HEK293 (cell line): ENCODE measurements at regions not wholly inside any gene's neighbourhood (a gene's known extent, or its start where the extent isn't known, plus 50 kb on each side); places are given as distances from the start of the nearest gene placed in this dataset.

Experiments
- CTCF ChIA-PET: fragments of 350-600 bp; formaldehyde crosslinking; extraction: SDS; loops from one replicate; lab custom pipeline; 2021; ENCODE audit warnings: antibody characterized with exemption; lab: Yijun Ruan, JAX
- POLR2A ChIA-PET: fragments of 300-600 bp; formaldehyde crosslinking; extraction: SDS; loops from one replicate; lab custom pipeline; 2020; ENCODE audit warnings: antibody characterized with exemption, inconsistent platforms; lab: Yijun Ruan, JAX
- H3K27ac ChIP-seq: fragments of 200-500 bp; sonication (Bioruptor generic); 2 replicates; pipeline ENCODE4 v1.5.1; 2014; ENCODE audit warnings: low read depth, low read length, control low read depth, inconsistent platforms; ENCODE audit errors: extremely low read depth
- H3K36me3 ChIP-seq, 2 experiments: fragments of 200-500 bp in 1 of 2; sonication (Bioruptor generic) in 1 of 2; 1 replicate in 1 of 2; 2 replicates in 1 of 2; pipeline ENCODE4 v1.5.1; 2014 to 2017; ENCODE audit warnings: inconsistent platforms in 2 of 2, low read length in 2 of 2; ENCODE audit not compliant: control insufficient read depth in 2 of 2, insufficient read depth in 1 of 2
- H3K4me1 ChIP-seq: fragments of 200-500 bp; sonication (Bioruptor generic); 2 replicates; pipeline ENCODE4 v1.5.1; 2014; ENCODE audit warnings: mild to moderate bottlenecking, low read length, inconsistent platforms; ENCODE audit not compliant: control insufficient read depth, insufficient read depth
- H3K4me3 ChIP-seq: 2 replicates; pipeline ENCODE4 v1.5.1; 2011; ENCODE audit warnings: low read depth, mild to moderate bottlenecking, control low read depth, low read length, moderate library complexity
- H3K9me3 ChIP-seq: fragments of 200-500 bp; sonication (Bioruptor generic); 2 replicates; pipeline ENCODE4 v1.5.1; 2014; ENCODE audit warnings: low read depth, low read length, inconsistent platforms; ENCODE audit not compliant: control insufficient read depth, insufficient read depth
- KLF17 ChIP-seq: fragments of 450-650 bp; formaldehyde crosslinking; IDR thresholded peaks from 2 replicates; pipeline ENCODE4 v1.5.1; 2016; ENCODE audit warnings: missing biosample characterization, missing genetic modification characterization
- KLF7 ChIP-seq: fragments of 450-650 bp; formaldehyde crosslinking; IDR thresholded peaks from 2 replicates; pipeline ENCODE4 v1.5.1; 2016; ENCODE audit warnings: missing biosample characterization, missing genetic modification characterization, borderline replicate concordance
- PRDM4 ChIP-seq: fragments of 450-650 bp; formaldehyde crosslinking; IDR thresholded peaks from 2 replicates; pipeline ENCODE4 v1.5.1; 2017; ENCODE audit warnings: missing biosample characterization, missing genetic modification characterization
- TRIM28 ChIP-seq: IDR thresholded peaks from 2 replicates; pipeline ENCODE4 v1.6.1; 2011; ENCODE audit warnings: low read length, control low read depth, borderline replicate concordance
- ZBTB17 ChIP-seq: fragments of 450-650 bp; formaldehyde crosslinking; IDR thresholded peaks from 2 replicates; pipeline ENCODE4 v1.5.1; 2016; ENCODE audit warnings: missing biosample characterization, missing genetic modification characterization
- ZBTB26 ChIP-seq: fragments of 450-650 bp; formaldehyde crosslinking; optimal IDR thresholded peaks from 2 replicates; pipeline ENCODE3; 2016; ENCODE audit warnings: missing biosample characterization, mild to moderate bottlenecking, missing genetic modification characterization
- ZBTB8A ChIP-seq: fragments of 450-650 bp; formaldehyde crosslinking; IDR thresholded peaks from 2 replicates; pipeline ENCODE4 v1.5.1; 2016; ENCODE audit warnings: missing biosample characterization, missing genetic modification characterization
- ZFHX2 ChIP-seq: fragments of 450-650 bp; formaldehyde crosslinking; conservative IDR thresholded peaks from 2 replicates; pipeline ENCODE4 v1.5.1; 2016; ENCODE audit warnings: missing biosample characterization, missing genetic modification characterization
- ZNF138 ChIP-seq: fragments of 450-650 bp; formaldehyde crosslinking; IDR thresholded peaks from 2 replicates; pipeline ENCODE4 v1.5.1; 2016; ENCODE audit warnings: missing biosample characterization, missing genetic modification characterization, borderline replicate concordance
- ZNF16 ChIP-seq: fragments of 450-650 bp; formaldehyde crosslinking; IDR thresholded peaks from 2 replicates; pipeline ENCODE4 v1.5.1; 2016; ENCODE audit warnings: low read depth, missing biosample characterization, missing genetic modification characterization
- ZNF350 ChIP-seq: fragments of 450-650 bp; formaldehyde crosslinking; IDR thresholded peaks from 2 replicates; pipeline ENCODE4 v1.5.0; 2017; ENCODE audit warnings: missing biosample characterization, mild to moderate bottlenecking, missing genetic modification characterization
- ZNF530 ChIP-seq: fragments of 450-650 bp; formaldehyde crosslinking; IDR thresholded peaks from 2 replicates; pipeline ENCODE4 v1.5.1; 2016; ENCODE audit warnings: low read depth, missing biosample characterization, missing genetic modification characterization
- ZNF560 ChIP-seq: fragments of 450-650 bp; formaldehyde crosslinking; IDR thresholded peaks from 2 replicates; pipeline ENCODE4 v1.5.1; 2017; ENCODE audit warnings: missing biosample characterization, missing genetic modification characterization, borderline replicate concordance
- ZNF580 ChIP-seq: fragments of 450-650 bp; formaldehyde crosslinking; IDR thresholded peaks from 2 replicates; pipeline ENCODE4 v1.5.1; 2016; ENCODE audit warnings: missing biosample characterization, missing genetic modification characterization
- ZNF639 ChIP-seq: fragments of 450-650 bp; formaldehyde crosslinking; IDR thresholded peaks from 2 replicates; pipeline ENCODE4 v1.5.1; 2016; ENCODE audit warnings: missing biosample characterization, missing genetic modification characterization
- ZNF768 ChIP-seq: fragments of 450-650 bp; formaldehyde crosslinking; IDR thresholded peaks from 2 replicates; pipeline ENCODE4 v1.5.1; 2018; ENCODE audit warnings: missing biosample characterization, mild to moderate bottlenecking, missing genetic modification characterization
- ZNF791 ChIP-seq: fragments of 450-650 bp; formaldehyde crosslinking; IDR thresholded peaks from 2 replicates; pipeline ENCODE4 v1.5.1; 2016; ENCODE audit warnings: missing biosample characterization, missing genetic modification characterization

- Histone ChIP-seq H3K36me3 (no peaks in the 10 kb centered on the region), H3K27ac (no peak overlapping the region), H3K4me3 (no peak overlapping the region), H3K9me3 (no peaks in the 10 kb centered on the region), H3K4me1 (peaks cover 5% of the 10 kb centered on the region; the same call in 1 of the 2 replicates)
- TF ChIP-seq ZNF768 (peak; percentile 73; the same call in 1 of the 2 replicates), ZNF639 (tag by site-specific recombination) (no peak), ZBTB17 (tag by site-specific recombination) (peak; percentile 95), ZNF560 (tag by site-specific recombination) (no peak), ZNF530 (tag by site-specific recombination) (no peak), ZBTB26 (tag by site-specific recombination) (no peak)
- POLR2A ChIA-PET, result no interaction called here
- CTCF ChIA-PET, result interaction anchor here (1.5 kb wide), 1 partner anchor 168 kb away, joined by 3 read pairs; no protein-coding TSS in a partner anchor
Observed at GRCh38 chr16:85447693-85448313, 165.3 kb upstream of the GSE1 start.

GRCh38 chr16:85448557-85449190 lies 164.4 kb upstream of the GSE1 start:
- H3K36me3 ChIP-seq, result no peaks in the 10 kb centered on the region
- H3K4me1 ChIP-seq, result peaks cover 8% of the 10 kb centered on the region; the same call in 1 of the 2 replicates
- TF ChIP-seq ZNF138 (no peak), ZBTB8A (tag by site-specific recombination) (0 out of 2 replicates have a peak, but pooled peaks have one; percentile 17), ZFHX2 (tag by site-specific recombination) (0 out of 2 replicates have a peak, but pooled peaks have one; percentile 8)
- TF ChIP-seq, all 188 proteins: peak for 2
- no peak overlapping the region for H3K27ac ChIP-seq
- no peaks in the 10 kb centered on the region for H3K9me3 ChIP-seq
- POLR2A ChIA-PET, result no interaction called here
- H3K4me3 ChIP-seq, result no peak overlapping the region
- CTCF ChIA-PET, result interaction anchor here (1.5 to 2.6 kb wide), 3 partner anchors 13 to 167 kb away, joined by 3 to 8 read pairs (median 5); no protein-coding TSS in a partner anchor

GRCh38 chr16:85449191-85449884 lies 163.8 kb upstream of the GSE1 start:
- H3K27ac ChIP-seq, result no peak overlapping the region
- no peaks in the 10 kb centered on the region for H3K36me3 ChIP-seq
- no peak overlapping the region for H3K4me3 ChIP-seq
- CTCF ChIA-PET, result interaction anchor here (1.0 to 2.6 kb wide), 4 partner anchors 12 to 166 kb away, joined by 3 to 8 read pairs (median 4); no protein-coding TSS in a partner anchor
- POLR2A ChIA-PET, result interaction anchor here (0.7 kb wide), 1 partner anchor 164 kb away, joined by 4 read pairs; the partner anchor contains the start of gene GSE1
- TF ChIP-seq ZNF791 (tag by site-specific recombination) (no peak), ZNF768 (peak; percentile 91)
- TF ChIP-seq, all 188 proteins: peak for 1
- Histone ChIP-seq H3K9me3 (no peaks in the 10 kb centered on the region), H3K4me1 (peaks cover 8% of the 10 kb centered on the region; the same call in 1 of the 2 replicates)

- POLR2A ChIA-PET, result interaction anchor here (0.7 kb wide), 1 partner anchor 163 kb away, joined by 4 read pairs; the partner anchor contains the start of gene GSE1
- no peak overlapping the region for H3K27ac ChIP-seq
- H3K4me3 ChIP-seq, result no peak overlapping the region
- CTCF ChIA-PET, result interaction anchor here (1.0 to 2.6 kb wide), 3 partner anchors 12 to 165 kb away, joined by 3 to 8 read pairs (median 5); no protein-coding TSS in a partner anchor
- no peaks in the 10 kb centered on the region for H3K9me3 ChIP-seq
- no peaks in the 10 kb centered on the region for H3K36me3 ChIP-seq
- peaks cover 8% of the 10 kb centered on the region; the same call in 1 of the 2 replicates for H3K4me1 ChIP-seq
- no peak for TF ChIP-seq ZNF350
- TF ChIP-seq KLF17, result no peak
- TF ChIP-seq ZNF16 (tag by site-specific recombination), result no peak
- TF ChIP-seq TRIM28, result no peak
- TF ChIP-seq KLF7 (tag by site-specific recombination), result no peak
- no peak for TF ChIP-seq ZNF580 (tag by site-specific recombination)
- TF ChIP-seq PRDM4 (tag by site-specific recombination), result no peak
Observed at GRCh38 chr16:85449885-85450245, 163.3 kb upstream of the GSE1 start.
